GM21717 (cell line): ENCODE measurements at regions not wholly inside any gene's neighbourhood (a gene's known extent, or its start where the extent isn't known, plus 50 kb on each side); places are given as distances from the start of the nearest gene placed in this dataset.

ENCODE experiments used
- ATAC-seq: cut with Tn5 transposase; IDR thresholded peaks from one replicate; pipeline ENCODE4 v1.9.1; 2021; ENCODE audit warnings: mild to moderate bottlenecking, moderate library complexity; ENCODE audit not compliant: unreplicated experiment

DNA sequence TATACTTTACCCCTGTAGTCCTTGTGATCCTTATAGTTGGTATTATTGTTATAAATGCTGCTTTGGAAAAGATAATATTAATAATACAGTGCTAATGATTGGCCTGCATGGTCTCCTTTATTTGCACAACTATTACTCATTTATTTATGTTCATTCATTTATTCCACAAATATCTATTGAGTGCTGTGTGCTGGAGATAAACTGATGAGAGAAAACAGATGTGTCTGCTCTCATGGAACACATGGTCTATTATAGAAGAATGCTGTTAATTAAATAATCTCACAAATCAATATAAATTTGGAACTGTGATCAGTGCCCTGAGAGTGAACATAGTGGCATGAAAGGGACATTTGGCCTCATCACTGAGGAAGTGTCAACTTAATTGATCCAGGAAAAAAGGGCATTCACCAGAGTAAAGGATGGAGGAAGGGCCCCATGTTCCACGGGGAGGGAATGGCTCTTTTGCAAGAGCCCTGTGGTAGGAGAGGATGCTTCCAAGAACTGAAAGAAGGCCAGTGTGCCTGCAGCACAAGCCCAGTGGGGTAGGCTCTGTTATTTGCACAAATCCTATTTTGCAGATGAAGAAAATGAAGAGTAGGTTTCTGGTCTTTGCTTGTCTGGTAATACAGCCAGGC lies 91.5 kb upstream of the STK39 start:
- no peak for ATAC-seq

- ATAC-seq = no peak
These were observed 93.5 kb upstream of the STK39 start for GRCh38 chr2:168340931-168341330.

- no peak for ATAC-seq
These were observed 96.2 kb upstream of the STK39 start for GRCh38 chr2:168343586-168343985.

DNA sequence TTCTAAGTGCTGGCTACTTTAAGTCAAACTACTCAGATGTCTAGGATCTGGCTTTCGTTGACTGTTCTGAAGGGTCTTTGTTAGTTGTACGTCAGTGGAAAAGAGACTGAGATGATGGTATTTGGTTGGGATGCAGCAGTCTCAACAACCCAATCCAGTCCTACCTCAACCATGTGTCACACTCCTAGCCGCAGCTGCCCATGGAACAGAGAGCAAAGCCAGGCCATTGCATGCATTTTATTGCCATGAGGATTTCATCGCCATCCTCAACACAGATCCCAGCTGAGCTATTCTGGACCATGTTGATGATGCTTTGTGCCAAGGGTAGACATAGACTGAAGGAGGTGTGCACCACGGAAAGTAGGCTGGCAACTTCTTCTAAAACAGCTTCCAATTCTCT lies 97.3 kb upstream of the STK39 start:
- no peak for ATAC-seq

GRCh38 chr2:168345601-168346000 lies 98.2 kb upstream of the STK39 start:
- no peak for ATAC-seq

GRCh38 chr2:168346725-168347477 lies 99.5 kb upstream of the STK39 start:
- peak; percentile 81 for ATAC-seq

- no peak for ATAC-seq
These were observed 100.7 kb upstream of the STK39 start for GRCh38 chr2:168348076-168348475.

- ATAC-seq = no peak
These were observed 103.0 kb upstream of the STK39 start for GRCh38 chr2:168350380-168350779.

- no peak for ATAC-seq
These were observed 102.8 kb upstream of the CERS6 start for GRCh38 chr2:168353251-168353650.

- no peak for ATAC-seq
These were observed 101.6 kb upstream of the CERS6 start for GRCh38 chr2:168354499-168354898.

DNA sequence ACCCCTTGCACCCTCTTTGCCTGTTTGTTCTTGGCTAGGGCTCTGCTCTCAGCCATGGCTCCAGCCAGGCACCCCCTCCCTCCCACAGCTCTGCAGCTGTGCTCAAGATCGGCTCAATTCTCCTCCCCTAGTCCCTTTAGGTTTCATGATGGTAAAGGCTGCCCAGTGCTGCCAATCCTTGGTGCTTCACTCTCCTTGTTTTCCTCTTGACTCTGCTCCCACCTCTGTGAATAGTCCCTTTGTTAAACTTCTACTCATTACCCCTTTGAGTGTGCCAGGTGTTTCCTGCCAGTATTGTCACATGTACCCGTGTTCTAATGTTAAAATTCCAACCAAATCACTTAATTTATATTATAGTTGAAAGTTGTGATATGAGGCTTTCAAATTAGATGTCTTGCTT lies 101.0 kb upstream of the CERS6 start:
- ATAC-seq = no peak

- ATAC-seq = no peak
These were observed 100.1 kb upstream of the CERS6 start for GRCh38 chr2:168355779-168356476.

DNA sequence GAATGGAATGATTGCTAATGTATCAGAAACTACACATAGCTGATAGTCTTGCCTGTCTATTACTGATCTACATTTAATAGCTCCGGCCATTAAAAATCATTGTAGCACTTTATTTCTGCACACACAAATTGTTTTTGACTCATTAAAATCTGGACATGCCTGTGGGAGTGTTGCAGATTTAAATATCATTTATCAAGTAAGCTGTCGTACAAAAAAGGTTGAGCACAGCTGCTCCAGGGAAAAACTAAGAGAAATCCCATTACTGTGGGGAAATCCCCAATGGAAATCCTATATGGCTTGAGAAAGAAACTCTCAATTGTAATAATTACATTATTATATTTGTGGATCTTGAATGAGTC lies 99.6 kb upstream of the CERS6 start:
- no peak for ATAC-seq

DNA sequence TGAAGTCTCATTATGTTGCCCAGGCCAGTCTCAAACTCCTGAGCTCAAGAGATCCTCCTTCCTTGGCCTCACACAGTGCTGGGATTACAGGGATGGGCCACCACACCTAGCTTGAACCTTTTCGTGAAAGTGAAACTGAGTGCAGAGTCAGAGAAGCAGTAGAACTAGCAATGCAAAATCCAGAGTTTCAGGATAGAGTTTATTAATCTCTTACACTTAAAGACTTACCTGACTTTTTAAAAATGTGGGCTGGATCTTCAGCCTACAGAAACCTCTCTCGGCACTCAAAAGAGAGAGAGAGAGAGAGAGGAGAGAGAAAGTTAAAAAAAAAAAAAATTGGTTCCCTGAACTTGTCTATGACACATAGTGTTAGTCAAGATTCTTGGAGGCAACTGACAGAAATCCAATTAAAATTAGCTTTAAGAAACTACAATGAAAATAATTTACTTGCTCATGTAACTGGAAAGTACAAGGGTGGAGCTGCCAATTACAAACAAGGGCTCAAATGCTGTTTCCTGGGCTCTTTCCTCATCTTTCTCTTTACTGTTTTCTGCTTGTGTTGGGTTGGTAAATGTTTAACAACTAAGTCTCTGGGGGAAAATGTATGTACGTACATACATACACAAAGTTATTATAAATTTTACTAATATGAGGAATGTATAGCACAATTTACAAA lies 98.1 kb upstream of the CERS6 start:
- ATAC-seq = peak; percentile 53

- no peak for ATAC-seq
These were observed 97.0 kb upstream of the CERS6 start for GRCh38 chr2:168359082-168359481.

DNA sequence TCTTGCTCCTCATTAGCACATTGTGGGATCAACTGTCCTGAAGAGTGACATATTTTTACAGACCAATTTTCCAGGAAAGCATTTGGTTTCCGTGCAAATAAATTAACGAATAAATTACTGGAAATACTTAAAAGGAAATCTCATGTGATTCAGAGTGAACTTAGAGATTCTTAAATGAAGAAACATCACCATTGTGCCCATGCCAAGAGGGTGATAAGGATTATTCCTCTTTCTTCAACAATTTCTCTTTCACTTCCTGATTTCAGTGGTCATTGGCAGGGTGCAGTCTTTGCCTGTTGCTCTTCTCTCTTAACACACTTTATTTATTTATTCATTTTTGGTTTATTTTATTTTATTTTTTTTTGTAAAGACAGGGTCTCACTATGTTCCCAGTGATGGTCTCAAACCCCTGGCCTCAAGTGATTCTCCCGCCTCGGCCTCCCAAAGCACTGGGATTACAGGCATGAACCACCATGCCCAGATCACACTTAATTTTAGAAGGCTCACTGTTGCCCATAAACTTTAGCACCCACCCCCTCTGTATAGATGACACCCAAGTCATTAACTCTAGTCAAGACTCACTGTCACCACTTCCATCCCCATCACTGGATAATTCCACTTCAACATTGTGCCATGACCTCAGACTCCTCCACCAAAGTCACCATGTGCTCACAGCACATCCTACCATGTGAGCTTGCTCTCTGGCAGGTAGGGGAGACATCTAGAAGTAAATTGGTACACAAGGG lies 92.6 kb upstream of the CERS6 start:
- ATAC-seq = peak; percentile 81

GRCh38 chr2:168365094-168365621 lies 90.9 kb upstream of the CERS6 start:
- ATAC-seq = no peak

DNA sequence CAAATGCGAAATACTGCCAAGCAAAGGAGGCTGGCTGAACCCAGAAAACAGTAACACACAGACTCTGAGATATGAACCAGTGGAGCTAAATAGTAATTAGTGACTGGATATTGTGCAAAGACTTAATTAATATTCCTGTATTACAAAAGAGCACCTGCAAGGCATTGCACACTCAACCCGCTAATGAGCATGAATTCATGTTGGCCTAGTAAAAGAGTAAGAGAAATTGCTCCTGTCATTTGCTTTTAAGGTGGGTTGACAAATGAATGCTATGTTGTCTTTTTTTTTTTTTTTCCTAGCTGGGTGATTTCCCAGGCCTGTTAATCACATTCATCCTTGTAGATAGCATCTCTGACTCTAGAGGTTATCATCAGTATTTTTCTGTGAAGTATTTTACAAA lies 87.0 kb upstream of the CERS6 start:
- no peak for ATAC-seq

DNA sequence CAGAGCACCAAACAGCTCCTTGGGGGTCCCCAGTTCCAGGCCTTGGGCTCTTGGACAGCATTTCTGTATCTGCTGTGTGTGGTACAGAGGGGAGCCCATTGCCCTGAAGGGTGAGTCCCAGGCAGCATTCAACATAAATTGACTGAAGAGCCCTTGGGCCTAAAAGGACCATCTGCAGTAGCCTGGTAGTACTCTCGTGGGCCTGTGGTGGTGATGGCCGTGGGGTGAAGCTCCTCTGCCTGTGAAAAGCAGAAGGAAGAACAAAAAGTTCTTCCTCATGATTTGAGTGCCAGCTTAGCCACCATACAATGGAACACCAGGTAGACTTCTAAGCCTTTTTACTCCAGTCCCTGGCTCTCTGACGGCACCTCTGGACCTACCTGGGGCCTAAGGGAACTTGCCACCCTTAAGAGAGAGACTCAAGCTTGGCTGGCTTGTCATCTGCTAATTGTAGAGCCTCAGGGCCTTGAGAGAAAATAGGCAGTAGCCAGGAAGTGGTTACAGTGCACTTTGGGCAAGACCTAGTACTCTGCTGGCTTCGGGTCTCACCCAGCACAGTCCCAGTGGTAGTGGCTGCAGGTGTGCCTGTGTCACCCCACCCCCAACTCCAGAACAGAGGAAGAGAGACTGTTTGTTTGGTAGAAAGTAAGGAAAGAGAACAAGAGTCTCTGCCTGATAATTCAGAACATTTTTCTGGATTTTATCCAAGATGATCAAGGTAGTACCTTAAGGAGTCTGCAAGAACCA lies 84.6 kb upstream of the CERS6 start:
- ATAC-seq = peak; percentile 74

DNA sequence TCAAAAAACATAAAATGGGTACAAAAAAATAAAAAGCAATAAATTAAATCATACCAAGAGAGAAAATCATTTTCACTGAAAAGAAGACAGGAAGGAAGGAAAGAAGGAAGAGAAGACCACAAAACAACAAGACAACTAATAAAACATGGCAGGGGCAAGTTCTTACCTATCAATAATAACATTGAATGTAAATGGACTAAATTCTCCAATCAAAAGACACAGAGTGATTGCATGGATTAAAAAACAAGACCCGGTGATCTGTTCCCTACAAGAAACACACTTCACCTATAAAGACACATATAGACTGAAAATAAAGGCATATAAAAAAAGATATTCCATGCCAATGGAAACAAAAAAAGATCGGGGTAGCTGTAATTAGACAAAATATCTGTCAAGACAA lies 82.6 kb upstream of the CERS6 start:
- no peak for ATAC-seq
